H1 (cell line): ENCODE measurements at regions not wholly inside any gene's neighbourhood (a gene's known extent, or its start where the extent isn't known, plus 50 kb on each side); places are given as distances from the start of the nearest gene placed in this dataset.

Experiments used
- CTCF ChIA-PET: fragments of 300-600 bp; sonication (Branson Sonifier 250); formaldehyde crosslinking; loops from one replicate; lab custom pipeline; 2021; ENCODE audit not compliant: partially characterized antibody; lab: Charles Lee
- POLR2A ChIA-PET: fragments of 300-600 bp; sonication (Branson Sonifier 250); formaldehyde crosslinking; loops from one replicate; lab custom pipeline; 2021; ENCODE audit warnings: inconsistent platforms; ENCODE audit not compliant: partially characterized antibody; lab: Charles Lee
- DNase-seq, 2 experiments: peaks; one replicate each; pipeline versions ENCODE4 v3.0.0 to v3.0.0-alpha.2; 2010 to 2022; ENCODE audit warnings: low spot score in 2 of 2, low read depth in 1 of 2, mixed read lengths in 1 of 2
- FAIRE-seq: peaks from 2 replicates; lab custom pipeline; 2011; peaks lifted over from hg19 to GRCh38; lab: Jason Lieb, UNC
- H2AFZ ChIP-seq: 2 replicates; pipeline ENCODE4 v1.8.1; 2012; ENCODE audit warnings: low read length, inconsistent platforms
- H2AK5ac ChIP-seq: 2 replicates; pipeline ENCODE4 v1.6.1; 2013; ENCODE audit warnings: low read depth, low read length
- H2BK120ac ChIP-seq: replicated peaks from 2 replicates; pipeline ENCODE3; 2013; ENCODE audit warnings: low read depth, low read length, inconsistent platforms
- H2BK12ac ChIP-seq: 2 replicates; pipeline ENCODE4 v1.6.1; 2013; ENCODE audit warnings: low read depth, low read length
- H2BK15ac ChIP-seq: 2 replicates; pipeline ENCODE4 v1.6.1; 2013; ENCODE audit warnings: low read length
- H2BK20ac ChIP-seq: 2 replicates; pipeline ENCODE4 v1.6.1; 2013; ENCODE audit warnings: low read length
- H2BK5ac ChIP-seq: 2 replicates; pipeline ENCODE4 v1.6.1; 2013; ENCODE audit warnings: low read depth, low read length
- H3K14ac ChIP-seq: 2 replicates; pipeline ENCODE4 v1.6.1; 2013; ENCODE audit warnings: inconsistent platforms; ENCODE audit not compliant: insufficient read length
- H3K18ac ChIP-seq: 2 replicates; pipeline ENCODE4 v1.6.1; 2013; ENCODE audit warnings: low read length; ENCODE audit errors: extremely low read depth
- H3K23ac ChIP-seq: 2 replicates; pipeline ENCODE4 v1.6.1; 2013; ENCODE audit warnings: inconsistent platforms; ENCODE audit not compliant: insufficient read length
- H3K23me2 ChIP-seq: 2 replicates; pipeline ENCODE4 v1.6.1; 2013; ENCODE audit warnings: low read depth, low read length
- H3K27ac ChIP-seq: 2 replicates; pipeline ENCODE4 v1.6.1; 2011; ENCODE audit warnings: low read depth, low read length, inconsistent platforms
- H3K27me3 ChIP-seq, 4 experiments: replicated peaks in 1 of 4; 1 replicate in 1 of 4; 2 replicates in 3 of 4; pipeline versions ENCODE4 v1.6.1 to v1.8.1; 2011 to 2013; ENCODE audit warnings: low read length in 3 of 4, mild to moderate bottlenecking in 3 of 4, inconsistent platforms in 2 of 4, mixed read lengths in 2 of 4, moderate library complexity in 1 of 4; ENCODE audit not compliant: control insufficient read depth in 3 of 4, insufficient read depth in 3 of 4; ENCODE audit errors: extremely low read depth in 1 of 4
- H3K36me3 ChIP-seq, 4 experiments: 2 replicates each; pipeline versions ENCODE4 v1.6.1 to v1.8.1; 2011 to 2013; ENCODE audit warnings: mild to moderate bottlenecking in 4 of 4, low read length in 3 of 4, moderate library complexity in 2 of 4, control low read depth in 1 of 4, inconsistent platforms in 1 of 4; ENCODE audit not compliant: insufficient read depth in 4 of 4, control insufficient read depth in 2 of 4
- H3K4ac ChIP-seq: replicated peaks from 2 replicates; pipeline ENCODE3; 2013; ENCODE audit warnings: low read length, low read depth, mixed read lengths, inconsistent platforms; ENCODE audit not compliant: insufficient read length
- H3K4me1 ChIP-seq, 4 experiments: replicated peaks in 1 of 4; 1 replicate in 1 of 4; 2 replicates in 3 of 4; pipeline versions ENCODE4 v1.6.1 to v1.8.1; 2011 to 2013; ENCODE audit warnings: low read length in 3 of 4, inconsistent platforms in 2 of 4, mixed read lengths in 1 of 4; ENCODE audit not compliant: insufficient read depth in 4 of 4, control insufficient read depth in 3 of 4
- H3K4me2 ChIP-seq, 2 experiments: 2 replicates each; pipeline versions ENCODE4 v1.6.1 to v1.8.1; 2011 to 2013; ENCODE audit warnings: low read depth in 2 of 2, low read length in 2 of 2, control low read depth in 1 of 2, inconsistent platforms in 1 of 2, mild to moderate bottlenecking in 1 of 2; ENCODE audit not compliant: insufficient read depth in 1 of 2
- H3K4me3 ChIP-seq, 4 experiments: fragments of 200-600, 300-600 bp in 1 of 4; sonication (generic), shearing (Covaris generic), sonication (Bioruptor Twin) in 1 of 4; 2 replicates each; pipeline versions ENCODE4 v1.5.1 to v1.8.1; 2011 to 2016; ENCODE audit warnings: low read length in 4 of 4, low read depth in 3 of 4, control low read depth in 2 of 4, inconsistent platforms in 2 of 4, mild to moderate bottlenecking in 2 of 4, mixed read lengths in 1 of 4, moderate library complexity in 1 of 4; ENCODE audit not compliant: insufficient read depth in 2 of 4; ENCODE audit errors: extremely low read depth in 1 of 4
- H3K56ac ChIP-seq: replicated peaks from 2 replicates; pipeline ENCODE3; 2013; ENCODE audit warnings: low read depth, mild to moderate bottlenecking, mixed read lengths, low read length, inconsistent platforms; ENCODE audit not compliant: insufficient read length
- H3K79me1 ChIP-seq: 2 replicates; pipeline ENCODE4 v1.6.1; 2013; ENCODE audit warnings: low read depth, low read length, control low read depth
- H3K79me2 ChIP-seq, 2 experiments: 2 replicates each; pipeline versions ENCODE4 v1.6.1 to v1.8.1; 2012 to 2013; ENCODE audit warnings: low read length in 2 of 2, mild to moderate bottlenecking in 2 of 2, inconsistent platforms in 1 of 2; ENCODE audit not compliant: insufficient read depth in 2 of 2, control insufficient read depth in 1 of 2
- H3K9ac ChIP-seq, 4 experiments: replicated peaks in 1 of 4; 1 replicate in 1 of 4; 2 replicates in 3 of 4; pipeline versions ENCODE4 v1.6.1 to v1.8.1; 2011 to 2013; ENCODE audit warnings: low read depth in 3 of 4, low read length in 3 of 4, control low read depth in 2 of 4, mild to moderate bottlenecking in 2 of 4, moderate library complexity in 2 of 4, inconsistent platforms in 1 of 4; ENCODE audit errors: extremely low read depth in 1 of 4
- H3K9me3 ChIP-seq, 2 experiments: 2 replicates each; pipeline versions ENCODE4 v1.6.1 to v1.8.1; 2012 to 2013; ENCODE audit warnings: mild to moderate bottlenecking in 2 of 2, moderate library complexity in 2 of 2, control low read depth in 1 of 2, inconsistent platforms in 1 of 2, low read depth in 1 of 2, low read length in 1 of 2, mixed read lengths in 1 of 2; ENCODE audit not compliant: insufficient read depth in 2 of 2
- H4K20me1 ChIP-seq, 2 experiments: replicated peaks in 1 of 2; 2 replicates each; pipeline versions ENCODE3 to v1.8.1; 2011 to 2013; ENCODE audit warnings: inconsistent platforms in 2 of 2, low read length in 2 of 2, mild to moderate bottlenecking in 1 of 2; ENCODE audit not compliant: insufficient read depth in 2 of 2, control insufficient read depth in 1 of 2
- H4K5ac ChIP-seq: 2 replicates; pipeline ENCODE4 v1.6.1; 2013; ENCODE audit warnings: low read length, low read depth, mixed read lengths, inconsistent platforms; ENCODE audit not compliant: insufficient read length
- H4K8ac ChIP-seq: 2 replicates; pipeline ENCODE4 v1.8.0; 2013; ENCODE audit warnings: mild to moderate bottlenecking, moderate library complexity, low read length, inconsistent platforms; ENCODE audit not compliant: insufficient read depth; ENCODE audit errors: extremely low read depth
- H4K91ac ChIP-seq: replicated peaks from 2 replicates; pipeline ENCODE3; 2013; ENCODE audit warnings: low read length, mixed read lengths, inconsistent platforms; ENCODE audit not compliant: insufficient read length
- CHD2 ChIP-seq: IDR thresholded peaks from 2 replicates; pipeline ENCODE4 v1.6.1; 2012; ENCODE audit warnings: low read length, improper control_type of control experiment
- CTCF ChIP-seq, 3 experiments: IDR thresholded peaks; 1 replicate in 2 of 3; 2 replicates in 1 of 3; pipeline versions ENCODE4 v1.5.1 to v1.6.1; 2011; ENCODE audit warnings: low read length in 3 of 3, mild to moderate bottlenecking in 3 of 3, inconsistent platforms in 2 of 3, low read depth in 1 of 3, moderate library complexity in 1 of 3; ENCODE audit not compliant: insufficient read depth in 1 of 3; ENCODE audit errors: control extremely low read depth in 1 of 3
- RAD21 ChIP-seq, 2 experiments: IDR thresholded peaks in 1 of 2; conservative IDR thresholded peaks in 1 of 2; 2 replicates each; pipeline ENCODE4 v1.6.1; 2011; ENCODE audit warnings: low read depth in 2 of 2, low read length in 2 of 2, improper control_type of control experiment in 1 of 2, inconsistent platforms in 1 of 2, mild to moderate bottlenecking in 1 of 2, moderate library complexity in 1 of 2
- WGBS, 2 experiments: shearing (Covaris generic) in 1 of 2; methylation state at CpG; one replicate each; pipeline versions ENCODE4 v1.1.6 to v1.1.7; 2013 to 2015; ENCODE audit warnings: low lambda C conversion rate in 2 of 2, mixed read lengths in 2 of 2, inconsistent platforms in 1 of 2, low coverage in 1 of 2, missing lambda C conversion rate in 1 of 2; ENCODE audit not compliant: insufficient replicate concordance in 2 of 2, insufficient coverage in 1 of 2, insufficient read length in 1 of 2; ENCODE audit errors: extremely low coverage in 1 of 2, missing lambda C conversion rate in 1 of 2; 5-methylcytosine and 5-hydroxymethylcytosine counted together

DNA sequence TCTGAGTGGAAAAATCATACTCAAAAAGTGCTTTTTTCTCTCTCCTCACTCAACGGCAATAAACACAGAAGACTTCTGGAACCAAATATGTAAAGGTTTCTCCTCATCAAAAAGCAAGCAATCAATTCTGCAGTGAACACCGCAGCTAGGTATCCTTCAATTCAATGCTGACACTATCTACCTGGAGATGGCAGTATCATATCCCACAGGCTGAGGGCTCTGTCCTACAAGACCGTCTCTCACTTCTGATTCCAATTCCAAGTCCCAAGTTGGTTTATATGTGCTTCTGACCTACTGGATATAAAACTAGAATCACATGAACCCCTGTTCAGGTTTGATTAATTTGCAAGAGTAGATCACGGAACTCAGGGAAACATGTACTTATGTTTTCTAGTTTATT, 59.7 kb upstream of the LUZP2 start:
- no peak for DNase-seq
- H2AFZ ChIP-seq = no peak overlapping the region
- no peaks in the 10 kb centered on the region; a peak in 1 of 7 replicates for H3K4me1 ChIP-seq
- no peaks in the 10 kb centered on the region for H3K79me1 ChIP-seq
- CTCF ChIA-PET = interaction anchor here (0.6 kb wide), 1 partner anchor 87 kb away, joined by 3 read pairs; no protein-coding TSS in a partner anchor
- no peaks in the 10 kb centered on the region for H3K79me2 ChIP-seq
- no peak overlapping the region for H3K14ac ChIP-seq
- TF ChIP-seq CHD2 = no peak
- peak; percentile 63 to 69 for TF ChIP-seq RAD21 (IDR thresholded peaks at IDR 0.05 in 1 of 2, conservative IDR thresholded peaks at IDR 0.05 in 1 of 2; ENCODE audit: low read depth in 2 of 2, low read length in 2 of 2)
- peak in 1 of 3 experiments; percentile 54; a peak in 1 of 4 replicates for TF ChIP-seq CTCF (IDR thresholded peaks at IDR 0.05; ENCODE audit: control extremely low read depth in 1 of 3, insufficient read depth in 1 of 3, low read depth in 1 of 3, low read length in 3 of 3)
- TF ChIP-seq, all 59 proteins: peak for 2
- Histone ChIP-seq H3K9ac (no peak overlapping the region), H3K18ac (no peak overlapping the region), H3K9me3 (no peaks in the 10 kb centered on the region), H2BK15ac (no peak overlapping the region), H4K91ac (no peak overlapping the region), H3K4ac (no peak overlapping the region), H3K56ac (no peak overlapping the region), H3K23ac (no peak overlapping the region), H3K27me3 (no peaks in the 10 kb centered on the region), H3K36me3 (no peaks in the 10 kb centered on the region), H3K23me2 (no peaks in the 10 kb centered on the region), H3K4me2 (no peak overlapping the region), H3K27ac (no peak overlapping the region), H4K8ac (no peak overlapping the region), H3K4me3 (no peak overlapping the region), H4K20me1 (no peaks in the 10 kb centered on the region), H2AK5ac (no peak overlapping the region), H2BK120ac (no peak overlapping the region), H4K5ac (no peak overlapping the region), H2BK20ac (no peak overlapping the region), H2BK12ac (no peak overlapping the region), H2BK5ac (no peak overlapping the region)
- WGBS, 2 experiments = 86% methylated on average over 4 of the region's 4 CpGs; no CpG with 5 or more reads in 1 of the 2 experiments
- POLR2A ChIA-PET = no interaction called here
- no peak for FAIRE-seq
